Astrocyte (in vitro differentiated cells and primary cell): ENCODE measurements at regions not wholly inside any gene's neighbourhood (a gene's known extent, or its start where the extent isn't known, plus 50 kb on each side); places are given as distances from the start of the nearest gene placed in this dataset.
A peak's percentile ranks its signal among the peaks of the same experiment; 100 is the strongest.

Experiments used
- DNase-seq: peaks from one replicate; pipeline ENCODE4 v3.0.0-alpha.2; 2010; ENCODE audit warnings: low read depth
- FAIRE-seq: peaks from 2 replicates; lab custom pipeline; 2011; peaks lifted over from hg19 to GRCh38; lab: Jason Lieb, UNC
- H2AFZ ChIP-seq: 2 replicates; pipeline ENCODE4 v1.6.0; 2012; ENCODE audit warnings: low read depth, low read length, inconsistent platforms
- H3K27ac ChIP-seq: 2 replicates; pipeline ENCODE4 v1.5.1; 2011; ENCODE audit warnings: low read depth, low read length, inconsistent platforms
- H3K27me3 ChIP-seq: 2 replicates; pipeline ENCODE4 v1.6.0; 2011; ENCODE audit warnings: low read length, inconsistent platforms; ENCODE audit not compliant: insufficient read depth
- H3K36me3 ChIP-seq: 2 replicates; pipeline ENCODE4 v1.5.1; 2011; ENCODE audit warnings: low read length, inconsistent platforms; ENCODE audit not compliant: insufficient read depth
- H3K4me1 ChIP-seq: 2 replicates; pipeline ENCODE4 v1.5.1; 2011; ENCODE audit warnings: low read length, inconsistent platforms; ENCODE audit not compliant: insufficient read depth
- H3K4me2 ChIP-seq: 2 replicates; pipeline ENCODE4 v1.6.0; 2012; ENCODE audit warnings: low read length, inconsistent platforms
- H3K4me3 ChIP-seq: 2 replicates; pipeline ENCODE4 v1.5.1; 2011; ENCODE audit warnings: low read depth, mild to moderate bottlenecking, low read length, inconsistent platforms; ENCODE audit not compliant: insufficient read depth
- H3K79me2 ChIP-seq: 2 replicates; pipeline ENCODE4 v1.6.0; 2012; ENCODE audit warnings: mild to moderate bottlenecking, low read length, inconsistent platforms; ENCODE audit not compliant: insufficient read depth
- H3K9ac ChIP-seq: 2 replicates; pipeline ENCODE4 v1.6.0; 2012; ENCODE audit warnings: mild to moderate bottlenecking, low read length, inconsistent platforms
- H3K9me3 ChIP-seq: 2 replicates; pipeline ENCODE4 v1.5.1; 2012; ENCODE audit warnings: low read depth, mild to moderate bottlenecking, low read length, inconsistent platforms; ENCODE audit not compliant: insufficient read depth
- H4K20me1 ChIP-seq: 2 replicates; pipeline ENCODE4 v1.6.0; 2012; ENCODE audit warnings: low read length, inconsistent platforms; ENCODE audit not compliant: insufficient read depth
- H3K27ac Mint-ChIP-seq: one replicate; pipeline ENCODE4 v1.8.0; 2021; ENCODE audit warnings: mild to moderate bottlenecking, mixed read lengths; ENCODE audit not compliant: unreplicated experiment
- H3K27me3 Mint-ChIP-seq: one replicate; pipeline ENCODE4 v1.8.0; 2021; ENCODE audit warnings: low read depth, mixed read lengths; ENCODE audit not compliant: unreplicated experiment
- H3K36me3 Mint-ChIP-seq: one replicate; pipeline ENCODE4 v1.8.0; 2021; ENCODE audit warnings: low read depth, mixed read lengths; ENCODE audit not compliant: unreplicated experiment
- H3K4me1 Mint-ChIP-seq: one replicate; pipeline ENCODE4 v1.8.0; 2021; ENCODE audit warnings: low read depth, mixed read lengths; ENCODE audit not compliant: unreplicated experiment
- H3K4me3 Mint-ChIP-seq: one replicate; pipeline ENCODE4 v1.8.0; 2021; ENCODE audit warnings: mild to moderate bottlenecking, moderate library complexity, mixed read lengths; ENCODE audit not compliant: unreplicated experiment
- H3K9me3 Mint-ChIP-seq: one replicate; pipeline ENCODE4 v1.8.0; 2021; ENCODE audit warnings: mild to moderate bottlenecking, mixed read lengths; ENCODE audit not compliant: unreplicated experiment
- EZH2 ChIP-seq: IDR thresholded peaks from 2 replicates; pipeline ENCODE4 v1.6.1; 2012; ENCODE audit warnings: mild to moderate bottlenecking, low read length, inconsistent platforms; ENCODE audit not compliant: insufficient read depth
- TF ChIP-seq, protein P1 (sequence below): IDR thresholded peaks from 2 replicates; pipeline ENCODE4 v1.5.1; 2011; ENCODE audit warnings: low read depth, mild to moderate bottlenecking, inconsistent platforms, low read length, moderate library complexity; ENCODE audit not compliant: insufficient read depth

DNA sequence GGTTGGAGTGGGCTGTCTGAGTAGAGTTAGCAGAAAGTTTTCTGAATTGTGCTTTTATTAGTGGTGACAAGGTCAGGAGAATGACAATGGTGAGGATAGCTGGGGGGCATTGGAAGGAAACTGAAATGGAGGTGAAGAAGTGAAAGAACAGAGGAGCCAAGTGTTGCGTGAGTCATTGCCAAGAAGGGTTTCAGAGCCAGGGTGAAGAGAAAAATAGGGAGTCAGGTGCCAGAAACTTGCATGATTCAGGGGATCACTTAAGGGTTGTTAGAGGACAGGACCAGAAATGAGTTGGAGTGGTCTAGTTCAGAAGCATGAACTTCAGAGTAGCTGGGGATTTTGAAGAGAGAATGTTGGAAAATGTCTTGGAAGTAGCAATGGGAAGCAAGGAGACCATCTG lies 86.0 kb upstream of the GALNT15 start:
- peak; percentile 66 for DNase-seq

DNA sequence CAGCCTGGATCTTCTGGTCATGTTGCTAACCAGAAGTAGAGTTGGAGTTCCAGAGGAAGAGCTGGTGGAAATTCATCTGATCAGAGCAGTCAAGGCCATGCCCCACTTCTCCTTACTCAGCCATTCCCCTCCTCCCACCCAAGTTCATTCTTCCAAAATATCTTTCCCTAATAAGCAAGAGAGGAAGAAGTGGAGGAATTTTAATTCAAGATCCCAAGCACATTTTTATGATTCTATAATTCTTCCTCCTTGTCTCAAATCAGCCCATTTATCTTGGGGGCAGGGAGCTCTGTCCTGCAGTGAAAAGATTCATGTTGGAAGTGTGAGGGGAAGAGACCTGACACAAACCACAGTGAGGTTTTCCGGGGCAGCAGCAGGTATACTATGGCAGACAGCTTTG lies 85.0 kb upstream of the GALNT15 start:
- H3K9ac ChIP-seq: no peak overlapping the region

More for the DNA sequence above, 86.0 kb upstream of the GALNT15 start:
- Histone ChIP-seq H3K9ac (no peak overlapping the region), H3K4me2 (no peak overlapping the region), H3K27me3 (no peaks in the 10 kb centered on the region), H3K9me3 (no peaks in the 10 kb centered on the region), H3K36me3 (no peaks in the 10 kb centered on the region), H4K20me1 (no peaks in the 10 kb centered on the region), H2AFZ (no peak overlapping the region), H3K79me2 (no peaks in the 10 kb centered on the region), H3K4me1 (peaks cover 33% of the 10 kb centered on the region), H3K4me3 (no peak overlapping the region), H3K27ac (no peak overlapping the region)
- no peaks in the 10 kb centered on the region for H3K27me3 Mint-ChIP-seq
- H3K36me3 Mint-ChIP-seq: peaks cover 1% of the 10 kb centered on the region
- peaks cover 5% of the 10 kb centered on the region for H3K4me1 Mint-ChIP-seq
- H3K27ac Mint-ChIP-seq: no peak overlapping the region
- FAIRE-seq: no peak
- no peak for TF ChIP-seq EZH2
- TF ChIP-seq, protein P1, sequence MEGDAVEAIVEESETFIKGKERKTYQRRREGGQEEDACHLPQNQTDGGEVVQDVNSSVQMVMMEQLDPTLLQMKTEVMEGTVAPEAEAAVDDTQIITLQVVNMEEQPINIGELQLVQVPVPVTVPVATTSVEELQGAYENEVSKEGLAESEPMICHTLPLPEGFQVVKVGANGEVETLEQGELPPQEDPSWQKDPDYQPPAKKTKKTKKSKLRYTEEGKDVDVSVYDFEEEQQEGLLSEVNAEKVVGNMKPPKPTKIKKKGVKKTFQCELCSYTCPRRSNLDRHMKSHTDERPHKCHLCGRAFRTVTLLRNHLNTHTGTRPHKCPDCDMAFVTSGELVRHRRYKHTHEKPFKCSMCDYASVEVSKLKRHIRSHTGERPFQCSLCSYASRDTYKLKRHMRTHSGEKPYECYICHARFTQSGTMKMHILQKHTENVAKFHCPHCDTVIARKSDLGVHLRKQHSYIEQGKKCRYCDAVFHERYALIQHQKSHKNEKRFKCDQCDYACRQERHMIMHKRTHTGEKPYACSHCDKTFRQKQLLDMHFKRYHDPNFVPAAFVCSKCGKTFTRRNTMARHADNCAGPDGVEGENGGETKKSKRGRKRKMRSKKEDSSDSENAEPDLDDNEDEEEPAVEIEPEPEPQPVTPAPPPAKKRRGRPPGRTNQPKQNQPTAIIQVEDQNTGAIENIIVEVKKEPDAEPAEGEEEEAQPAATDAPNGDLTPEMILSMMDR: no peak
- H3K4me3 Mint-ChIP-seq: no peak overlapping the region
- H3K9me3 Mint-ChIP-seq: peaks cover 6% of the 10 kb centered on the region

DNA sequence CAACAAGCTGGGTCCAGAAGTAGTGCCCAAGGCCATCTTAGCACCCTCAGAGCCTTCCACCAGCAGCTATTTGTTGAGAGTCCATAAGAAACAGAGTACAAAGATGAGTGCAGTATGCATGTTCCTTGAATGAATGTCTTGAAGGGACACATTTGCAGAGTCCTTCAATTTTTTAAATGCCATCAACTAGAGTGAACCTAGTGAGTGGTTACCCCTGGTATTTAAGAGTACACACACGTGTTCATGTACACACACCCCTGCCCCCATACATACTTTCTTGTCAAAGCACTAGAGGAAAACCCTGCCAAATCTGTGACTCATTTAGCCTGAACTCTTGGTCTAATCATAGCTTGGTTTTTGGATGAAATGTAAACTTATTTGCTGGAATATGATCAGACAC lies 84.5 kb upstream of the GALNT15 start:
- no peak overlapping the region for H2AFZ ChIP-seq
- H3K4me3 ChIP-seq: no peak overlapping the region
- H3K27ac Mint-ChIP-seq: peak overlapping the region; percentile 64
- no peaks in the 10 kb centered on the region for H3K36me3 ChIP-seq
- no peaks in the 10 kb centered on the region for H3K27me3 ChIP-seq
- FAIRE-seq (peak; percentile 77), DNase-seq (peak; percentile 99)
- no peaks in the 10 kb centered on the region for H3K9me3 ChIP-seq
- peaks cover 1% of the 10 kb centered on the region for H3K36me3 Mint-ChIP-seq
- TF ChIP-seq EZH2: no peak
- TF ChIP-seq, protein P1: no peak
- H3K79me2 ChIP-seq: no peaks in the 10 kb centered on the region
- H4K20me1 ChIP-seq: no peaks in the 10 kb centered on the region
- H3K27me3 Mint-ChIP-seq: no peaks in the 10 kb centered on the region
- peaks cover 10% of the 10 kb centered on the region for H3K4me1 Mint-ChIP-seq
- peak overlapping the region; percentile 25 for H3K9ac ChIP-seq
- peak overlapping the region; percentile 64 for H3K4me2 ChIP-seq
- no peak overlapping the region for H3K4me3 Mint-ChIP-seq
- peaks cover 33% of the 10 kb centered on the region for H3K4me1 ChIP-seq
- H3K9me3 Mint-ChIP-seq: peaks cover 2% of the 10 kb centered on the region
- peak overlapping the region; percentile 59 for H3K27ac ChIP-seq

More for the DNA sequence above, 85.0 kb upstream of the GALNT15 start:
- Mint-ChIP-seq H3K27ac (peak overlapping the region; percentile 64), H3K4me1 (peaks cover 6% of the 10 kb centered on the region), H3K4me3 (no peak overlapping the region), H3K36me3 (peaks cover 1% of the 10 kb centered on the region), H3K27me3 (no peaks in the 10 kb centered on the region), H3K9me3 (peaks cover 5% of the 10 kb centered on the region)
- FAIRE-seq (no peak), DNase-seq (no peak)
- Histone ChIP-seq H3K27me3 (no peaks in the 10 kb centered on the region), H3K79me2 (no peaks in the 10 kb centered on the region), H3K4me1 (peaks cover 33% of the 10 kb centered on the region), H3K27ac (peak overlapping the region; percentile 51), H2AFZ (no peak overlapping the region), H3K9me3 (no peaks in the 10 kb centered on the region), H3K4me2 (peak overlapping the region; percentile 64), H3K36me3 (no peaks in the 10 kb centered on the region), H3K4me3 (no peak overlapping the region), H4K20me1 (no peaks in the 10 kb centered on the region)
- TF ChIP-seq, protein P1: no peak
- no peak for TF ChIP-seq EZH2
